IMR-90 (cell line): ENCODE measurements at regions not wholly inside any gene's neighbourhood (a gene's known extent, or its start where the extent isn't known, plus 50 kb on each side); places are given as distances from the start of the nearest gene placed in this dataset.
"Not testable (repeated sequence)": the region's sequence is repeated elsewhere in the genome, so short reads cannot be mapped to it uniquely, and the experiment has no call there.

Experiments used
- ATAC-seq: fragments of 200-7000 bp; cut with Tn5 transposase; 2 replicates; pipeline ENCODE4 v1.9.1; 2020; ENCODE audit warnings: low read depth, mild to moderate bottlenecking, moderate library complexity
- BruUV-seq: library from RNA; stranded (reverse); fragments of 400-500 nt; replicated peaks from 2 replicates; lab custom pipeline; 2021; lab: Mats Ljungman, UMichigan
- CTCF ChIA-PET: fragments of 300-600 bp; formaldehyde crosslinking; extraction: SDS; loops from one replicate; lab custom pipeline; 2021; ENCODE audit warnings: antibody characterized with exemption; lab: Yijun Ruan, JAX
- POLR2A ChIA-PET: fragments of 300-600 bp; sonication (Branson Sonifier 250); formaldehyde crosslinking; loops from one replicate; lab custom pipeline; 2022; ENCODE audit warnings: antibody characterized with exemption; ENCODE audit not compliant: unreplicated experiment; lab: Charles Lee
- DNase-seq: peaks from one replicate; pipeline ENCODE4 v3.0.0; 2013
- H2AFZ ChIP-seq: replicated peaks from 2 replicates; pipeline ENCODE3; 2013; ENCODE audit warnings: low read length, mild to moderate bottlenecking; ENCODE audit not compliant: poor library complexity
- H2AK5ac ChIP-seq: 2 replicates; pipeline ENCODE4 v1.6.1; 2013; ENCODE audit warnings: low read depth, low read length, inconsistent platforms
- H2AK9ac ChIP-seq: replicated peaks from 2 replicates; pipeline ENCODE3; 2013; ENCODE audit warnings: mild to moderate bottlenecking, low read depth, low read length, moderate library complexity; ENCODE audit not compliant: poor library complexity
- H2BK120ac ChIP-seq: 2 replicates; pipeline ENCODE4 v1.6.1; 2013; ENCODE audit warnings: low read depth, low read length, inconsistent platforms
- H2BK15ac ChIP-seq: 3 replicates; pipeline ENCODE4 v1.6.1; 2013; ENCODE audit warnings: low read depth, low read length, inconsistent platforms
- H2BK20ac ChIP-seq: 2 replicates; pipeline ENCODE4 v1.6.1; 2013; ENCODE audit warnings: low read depth, mild to moderate bottlenecking, inconsistent platforms, low read length, moderate library complexity
- H2BK5ac ChIP-seq: 2 replicates; pipeline ENCODE4 v1.6.1; 2013; ENCODE audit warnings: mild to moderate bottlenecking, low read depth, low read length, inconsistent platforms; ENCODE audit not compliant: poor library complexity, severe bottlenecking
- H3K14ac ChIP-seq: replicated peaks from 2 replicates; pipeline ENCODE4 v1.6.1; 2013; ENCODE audit warnings: low read depth, low read length, inconsistent platforms
- H3K18ac ChIP-seq: 2 replicates; pipeline ENCODE4 v1.6.1; 2013; ENCODE audit warnings: low read depth, low read length, control low read depth
- H3K23ac ChIP-seq: 2 replicates; pipeline ENCODE4 v1.6.1; 2013; ENCODE audit warnings: low read depth, low read length, inconsistent platforms
- H3K27ac ChIP-seq: 2 replicates; pipeline ENCODE4 v1.5.1; 2013; ENCODE audit warnings: mild to moderate bottlenecking, control low read depth, low read length; ENCODE audit not compliant: insufficient read depth
- H3K27me3 ChIP-seq: 2 replicates; pipeline ENCODE4 v1.6.1; 2013; ENCODE audit warnings: low read length; ENCODE audit not compliant: control insufficient read depth, insufficient read depth
- H3K36me3 ChIP-seq: 2 replicates; pipeline ENCODE4 v1.6.1; 2013; ENCODE audit warnings: low read length, mixed read lengths; ENCODE audit not compliant: control insufficient read depth, insufficient read depth
- H3K4ac ChIP-seq: 2 replicates; pipeline ENCODE4 v1.6.1; 2013; ENCODE audit warnings: low read depth, low read length, inconsistent platforms
- H3K4me1 ChIP-seq: 2 replicates; pipeline ENCODE4 v1.6.1; 2013; ENCODE audit warnings: low read length, mixed read lengths; ENCODE audit not compliant: control insufficient read depth, insufficient read depth
- H3K4me2 ChIP-seq: 2 replicates; pipeline ENCODE4 v1.6.1; 2013; ENCODE audit warnings: low read depth, mild to moderate bottlenecking, control low read depth, low read length, moderate library complexity
- H3K4me3 ChIP-seq: 2 replicates; pipeline ENCODE4 v1.5.1; 2013; ENCODE audit warnings: low read depth, mild to moderate bottlenecking, control low read depth, low read length, moderate library complexity; ENCODE audit not compliant: insufficient read depth
- H3K56ac ChIP-seq: 2 replicates; pipeline ENCODE4 v1.6.1; 2013; ENCODE audit warnings: low read length, inconsistent platforms; ENCODE audit not compliant: insufficient read depth; ENCODE audit errors: extremely low read depth
- H3K79me1 ChIP-seq, 2 experiments: 2 replicates each; pipeline ENCODE4 v1.6.1; 2013; ENCODE audit warnings: low read length in 2 of 2, inconsistent platforms in 1 of 2, low read depth in 1 of 2
- H3K9ac ChIP-seq: 2 replicates; pipeline ENCODE4 v1.6.1; 2013; ENCODE audit warnings: low read depth, low read length, control low read depth
- H3K9me1 ChIP-seq: 2 replicates; pipeline ENCODE4 v1.6.1; 2013; ENCODE audit warnings: low read length, inconsistent platforms; ENCODE audit not compliant: insufficient read depth
- H3K9me3 ChIP-seq: 2 replicates; pipeline ENCODE4 v1.6.1; 2013; ENCODE audit warnings: low read length; ENCODE audit not compliant: control insufficient read depth, insufficient read depth
- H4K20me1 ChIP-seq: 2 replicates; pipeline ENCODE4 v1.6.1; 2013; ENCODE audit warnings: low read length, inconsistent platforms; ENCODE audit not compliant: insufficient read depth
- H4K5ac ChIP-seq: 2 replicates; pipeline ENCODE4 v1.6.1; 2013; ENCODE audit warnings: mild to moderate bottlenecking, low read depth, low read length, control low read depth
- H4K8ac ChIP-seq, 2 experiments: 2 replicates each; pipeline ENCODE4 v1.6.1; 2013; ENCODE audit warnings: low read depth in 2 of 2, low read length in 2 of 2, control low read depth in 1 of 2, inconsistent platforms in 1 of 2
- H4K91ac ChIP-seq: 2 replicates; pipeline ENCODE4 v1.6.1; 2013; ENCODE audit warnings: low read depth, low read length, inconsistent platforms; ENCODE audit not compliant: insufficient read depth
- CHD1 ChIP-seq: IDR thresholded peaks from 2 replicates; pipeline ENCODE4 v1.6.1; 2012; ENCODE audit warnings: low read depth, low read length, improper control_type of control experiment
- FOS ChIP-seq: fragments of 150-350 bp; IDR thresholded peaks from 2 replicates; pipeline ENCODE4 v1.6.1; 2016; ENCODE audit warnings: low read depth, low read length
- MAFK ChIP-seq: IDR thresholded peaks from 2 replicates; pipeline ENCODE4 v1.6.1; 2012; ENCODE audit warnings: low read depth, low read length, improper control_type of control experiment
- MXI1 ChIP-seq: IDR thresholded peaks from 2 replicates; pipeline ENCODE4 v1.6.1; 2012; ENCODE audit warnings: low read depth, mild to moderate bottlenecking, low read length, moderate library complexity, borderline replicate concordance
- WGBS, 2 experiments: methylation state at CpG; one replicate each; pipeline versions ENCODE4 v1.1.5 to v1.1.7; 2013; ENCODE audit warnings: missing lambda C conversion rate in 2 of 2; ENCODE audit not compliant: insufficient read length in 1 of 2; ENCODE audit errors: extremely low coverage in 2 of 2; 5-methylcytosine and 5-hydroxymethylcytosine counted together
- dilution Hi-C: fragments of 300-500 bp; cut with HindIII; formaldehyde crosslinking; loops from one replicate; pipeline ENCODE4 v1.14.3; 2018; ENCODE audit warnings: low sequenced_read_pairs; ENCODE audit not compliant: unreplicated experiment
- in situ Hi-C: fragments of 300-500 bp; cut with MboI; formaldehyde crosslinking; loops from 3 replicates; pipeline ENCODE4 v1.14.3; 2019; ENCODE audit warnings: low sequenced_read_pairs, inconsistent platforms, mixed read lengths
- intact Hi-C: fragments of 100-400 bp; cut with micrococcal nuclease; formaldehyde crosslinking; loops from 2 replicates; pipeline ENCODE4 v1.10.0; 2022

DNA sequence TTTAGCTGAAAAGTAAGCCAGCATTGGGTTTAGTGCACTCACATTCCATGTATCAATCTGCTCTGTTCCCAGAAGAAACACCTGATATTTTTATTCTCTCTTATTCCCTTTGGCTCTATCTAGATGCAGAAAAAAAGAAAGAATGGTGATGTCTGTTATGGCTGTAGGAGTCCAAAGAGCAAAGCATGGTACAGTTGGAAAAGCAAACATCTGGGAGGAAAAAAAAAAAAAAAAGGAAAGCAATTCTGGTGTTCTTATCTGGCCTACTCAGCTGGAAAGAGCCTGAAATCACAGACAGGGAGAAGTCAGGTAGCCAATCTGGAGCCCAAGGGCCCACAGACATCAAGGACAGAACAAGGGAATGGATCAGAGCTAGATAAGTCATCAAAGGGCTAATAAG lies 293.9 kb downstream of the DUSP6 start:
- Histone ChIP-seq H3K79me1 (no peaks in the 10 kb centered on the region), H3K4me3 (no peak overlapping the region), H2AK5ac (no peak overlapping the region), H3K27ac (no peak overlapping the region), H2BK5ac (no peak overlapping the region), H3K9ac (no peak overlapping the region), H3K4me1 (no peaks in the 10 kb centered on the region), H3K4me2 (no peak overlapping the region), H2AK9ac (no peak overlapping the region), H3K36me3 (no peaks in the 10 kb centered on the region), H3K9me3 (no peaks in the 10 kb centered on the region), H3K23ac (no peak overlapping the region), H3K4ac (no peak overlapping the region), H2BK120ac (no peak overlapping the region), H2AFZ (no peak overlapping the region), H2BK15ac (no peak overlapping the region), H4K8ac (no peak overlapping the region), H3K56ac (no peak overlapping the region), H3K14ac (no peak overlapping the region), H2BK20ac (no peak overlapping the region), H3K18ac (no peak overlapping the region), H4K20me1 (no peaks in the 10 kb centered on the region), H3K27me3 (no peaks in the 10 kb centered on the region), H4K5ac (no peak overlapping the region), H3K9me1 (no peaks in the 10 kb centered on the region), H4K91ac (no peak overlapping the region)
- ATAC-seq, result no peak
- POLR2A ChIA-PET, result no interaction called here
- no peak for DNase-seq
- intact Hi-C loops, result loop anchor here (10.0 kb wide), 1 partner anchor 466 kb away; the partner anchor contains the start of genes GALNT4 and POC1B
- dilution Hi-C loops, result no loop called here
- TF ChIP-seq FOS (no peak), CHD1 (no peak), MAFK (no peak), MXI1 (no peak)
- CTCF ChIA-PET, result no interaction called here
- BruUV-seq, result no TSS peak
- in situ Hi-C loops, result loop anchor here (5.0 to 10.0 kb wide), 2 partner anchors 284 to 396 kb away; no protein-coding TSS in a partner anchor

DNA sequence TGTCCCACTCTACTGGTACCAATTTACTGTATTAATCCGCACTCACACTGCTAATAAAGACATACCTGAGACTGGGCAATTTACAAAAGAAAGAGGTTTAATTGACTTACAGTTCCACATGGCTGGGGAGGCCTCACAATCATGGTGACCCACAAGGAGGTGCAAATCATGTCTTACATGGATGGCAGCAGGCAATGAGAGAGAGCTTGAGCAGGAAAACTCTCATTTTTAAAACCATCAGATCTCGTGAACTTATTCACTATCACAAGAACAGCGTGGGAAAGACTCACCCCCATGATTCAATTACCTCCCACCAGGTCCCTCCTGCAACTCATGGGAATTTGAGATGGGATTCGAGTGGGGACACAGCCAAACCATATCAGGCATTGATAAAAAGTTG lies 298.5 kb downstream of the DUSP6 start:
- H3K27me3 ChIP-seq, H4K20me1 ChIP-seq, H2BK20ac ChIP-seq, H3K9ac ChIP-seq, H3K14ac ChIP-seq, ATAC-seq, H3K79me1 ChIP-seq, H2BK5ac ChIP-seq, H2AFZ ChIP-seq, dilution Hi-C loops, DNase-seq, H3K36me3 ChIP-seq, CTCF ChIA-PET, BruUV-seq, H3K4ac ChIP-seq, H3K18ac ChIP-seq, H3K56ac ChIP-seq, POLR2A ChIA-PET, H2BK15ac ChIP-seq, H3K4me3 ChIP-seq, H4K8ac ChIP-seq, H3K27ac ChIP-seq, H3K4me1 ChIP-seq, H4K91ac ChIP-seq, H3K4me2 ChIP-seq, H4K5ac ChIP-seq, H2AK9ac ChIP-seq, H3K23ac ChIP-seq, H3K9me1 ChIP-seq, H2BK120ac ChIP-seq, H3K9me3 ChIP-seq, H2AK5ac ChIP-seq: not testable (repeated sequence)
- in situ Hi-C loops (loop anchor here (10.0 kb wide), 1 partner anchor 401 kb away; no protein-coding TSS in a partner anchor), intact Hi-C loops (loop anchor here (10.0 kb wide), 1 partner anchor 471 kb away; the partner anchor contains the start of genes GALNT4 and POC1B)
- no CpG with 5 or more reads among the region's 4 CpGs for WGBS, 2 experiments
